Small intestine (tissue), 7 donors: ENCODE measurements at regions not wholly inside any gene's neighbourhood (a gene's known extent, or its start where the extent isn't known, plus 50 kb on each side); places are given as distances from the start of the nearest gene placed in this dataset.

Source experiments
- DNase-seq, 2 donors: peaks; one replicate each; pipeline versions ENCODE4 v3.0.0 to v3.0.0-alpha.2; 2013
- FAIRE-seq: peaks from 2 replicates; lab custom pipeline; 2012; peaks lifted over from hg19 to GRCh38; lab: Jason Lieb, UNC
- H3K27ac ChIP-seq, 3 donors: one replicate each; pipeline ENCODE4 v1.5.1; 2013; ENCODE audit warnings: low read length in 2 of 3, mild to moderate bottlenecking in 2 of 3, control low read depth in 1 of 3, inconsistent platforms in 1 of 3, low read depth in 1 of 3, moderate library complexity in 1 of 3
- H3K27me3 ChIP-seq, 3 donors: one replicate each; pipeline ENCODE4 v1.6.1; 2013; ENCODE audit warnings: low read length in 3 of 3, inconsistent platforms in 1 of 3; ENCODE audit not compliant: control insufficient read depth in 3 of 3, insufficient read depth in 3 of 3
- H3K36me3 ChIP-seq, 3 donors: one replicate each; pipeline ENCODE4 v1.6.1; 2013; ENCODE audit warnings: low read length in 3 of 3, inconsistent platforms in 1 of 3, low read depth in 1 of 3, mild to moderate bottlenecking in 1 of 3, moderate library complexity in 1 of 3; ENCODE audit not compliant: control insufficient read depth in 3 of 3, insufficient read depth in 2 of 3
- H3K4me1 ChIP-seq, 3 donors: one replicate each; pipeline ENCODE4 v1.6.1; 2013; ENCODE audit warnings: low read length in 2 of 3, inconsistent platforms in 1 of 3, low read depth in 1 of 3, mild to moderate bottlenecking in 1 of 3, moderate library complexity in 1 of 3; ENCODE audit not compliant: control insufficient read depth in 3 of 3, insufficient read depth in 2 of 3
- H3K4me3 ChIP-seq, 3 donors: one replicate each; pipeline ENCODE4 v1.5.1; 2013; ENCODE audit warnings: low read length in 3 of 3, control low read depth in 1 of 3, inconsistent platforms in 1 of 3, low read depth in 1 of 3, mild to moderate bottlenecking in 1 of 3, moderate library complexity in 1 of 3
- H3K9me3 ChIP-seq, 2 donors: one replicate each; pipeline ENCODE4 v1.6.1; 2013; ENCODE audit warnings: low read depth in 1 of 2, low read length in 1 of 2; ENCODE audit not compliant: control insufficient read depth in 2 of 2, insufficient read depth in 1 of 2
- WGBS, 3 donors: extraction: QIAGEN DNeasy Blood & Tissue Kit; methylation state at CpG; one replicate each; pipeline ENCODE4 v1.1.7; 2013; 5-methylcytosine and 5-hydroxymethylcytosine counted together
- donor health status: healthy with polysubstance abuse.
- donor health status: control.
- donor health status: control.
- donor health status: Bipolar disorder and iron deficiency.
- donor health status: healthy.

DNA sequence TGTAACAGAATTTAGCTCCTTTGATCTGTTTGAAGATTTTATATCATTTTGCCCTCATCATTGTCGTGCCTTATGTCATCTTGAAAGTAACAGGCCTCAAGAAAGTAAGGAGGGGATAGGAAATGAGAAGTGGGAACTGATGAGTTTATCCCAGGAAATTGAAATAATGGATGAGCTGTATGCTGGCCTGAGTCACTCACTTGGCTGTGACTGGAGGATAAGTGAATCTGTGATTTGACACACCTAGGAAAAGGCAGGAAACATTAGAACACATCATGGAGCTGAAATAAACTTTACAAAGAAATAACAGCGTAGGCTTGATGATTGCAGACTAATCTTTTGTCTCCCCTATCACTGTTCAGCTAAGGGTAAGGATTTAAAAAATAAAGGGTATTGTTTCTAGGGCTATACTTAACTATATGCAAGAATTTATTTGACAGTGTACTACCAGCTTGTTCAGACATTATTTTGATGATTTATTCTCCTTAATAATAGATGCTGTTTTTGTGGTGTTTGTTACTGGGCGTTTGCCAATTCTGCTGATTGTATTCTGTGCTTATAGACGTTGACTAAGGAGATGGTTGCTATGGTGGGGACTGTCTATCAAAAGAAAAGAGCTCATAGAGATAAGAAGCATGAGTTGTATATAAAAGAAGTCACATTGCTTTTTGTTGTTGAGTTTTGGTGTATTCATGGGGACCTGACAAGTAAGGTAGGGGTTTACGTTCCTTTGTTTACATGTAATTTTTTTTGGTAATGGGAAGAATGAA is 105.6 kb upstream of the ROPN1 start:
- H3K4me1 ChIP-seq = peaks cover 0 to under 1% (median 0%) of the 10 kb centered on the region in 3 donors
- 46 to 67% (median 59%) methylated on average over 5 of the region's 5 CpGs for WGBS, 3 donors
- DNase-seq = no peak
- no peak overlapping the region for H3K27ac ChIP-seq
- H3K4me3 ChIP-seq = no peak overlapping the region
- no peaks in the 10 kb centered on the region for H3K36me3 ChIP-seq
- no peaks in the 10 kb centered on the region for H3K9me3 ChIP-seq
- peaks cover 0 to 3% (median 0%) of the 10 kb centered on the region in 3 donors for H3K27me3 ChIP-seq
- FAIRE-seq = no peak

DNA sequence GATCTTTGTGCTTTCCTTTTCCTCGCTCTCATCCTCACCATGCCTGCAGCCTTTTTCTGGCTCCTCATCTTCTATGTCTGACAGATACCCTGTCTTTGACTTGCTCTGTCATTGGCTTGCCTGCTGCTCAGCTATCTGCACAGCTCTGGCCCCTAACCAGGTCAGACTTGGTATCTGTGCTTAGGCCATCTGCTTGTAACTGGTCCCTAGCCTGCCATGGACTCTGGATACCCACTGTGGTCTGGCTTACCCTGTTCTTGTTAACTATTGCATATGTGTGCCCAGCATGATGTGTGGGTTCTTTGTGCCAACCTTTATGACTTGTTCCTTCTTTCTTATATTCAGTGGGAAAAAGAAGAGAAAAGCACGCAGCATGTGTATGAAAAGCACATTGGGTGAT is 109.7 kb upstream of the ROPN1 start:
- no peaks in the 10 kb centered on the region for H3K9me3 ChIP-seq
- no peaks in the 10 kb centered on the region for H3K36me3 ChIP-seq
- no peak for FAIRE-seq
- no peaks in the 10 kb centered on the region for H3K27me3 ChIP-seq
- H3K4me1 ChIP-seq = no peaks in the 10 kb centered on the region
- DNase-seq = no peak
- WGBS, 3 donors = 85 to 95% (median 91%) methylated on average over 2 of the region's 2 CpGs
- no peak overlapping the region for H3K4me3 ChIP-seq
- H3K27ac ChIP-seq = no peak overlapping the region

DNA sequence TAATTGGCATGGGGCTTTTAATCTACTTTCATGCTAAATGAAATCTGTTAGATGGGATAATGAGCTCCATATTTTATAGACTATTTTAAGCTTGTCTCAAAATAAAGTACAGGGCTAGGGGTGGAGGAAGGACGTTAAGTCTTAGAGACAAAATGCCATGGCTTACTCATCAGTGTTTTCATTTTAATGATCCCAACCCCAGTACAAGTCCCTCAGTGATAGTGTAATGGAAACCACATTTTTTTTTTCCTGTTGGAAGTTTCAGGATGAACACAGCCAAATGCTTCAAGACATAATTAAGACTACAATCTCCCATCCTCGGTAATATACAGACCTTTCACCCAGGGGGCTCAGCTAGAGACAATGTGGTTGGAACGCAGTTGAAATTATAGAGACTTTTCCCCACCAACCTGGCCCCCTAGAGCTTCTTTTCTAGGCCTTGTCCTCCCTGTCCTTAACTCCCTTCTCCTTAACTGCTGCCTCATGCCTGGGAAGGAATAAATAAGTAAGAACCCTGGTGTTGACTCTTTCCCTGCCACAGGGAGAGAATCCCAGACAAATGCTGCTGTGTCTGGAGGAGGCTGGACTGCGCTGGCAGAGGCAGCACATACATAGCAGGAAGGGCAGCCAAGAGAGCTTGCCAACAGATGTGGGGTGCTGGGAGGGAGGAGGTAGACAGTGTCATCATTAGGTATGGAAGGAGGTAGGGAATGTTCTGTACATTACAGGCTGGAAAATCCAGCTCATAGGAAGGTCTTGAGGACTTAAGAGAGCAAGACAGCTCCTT is 115.4 kb upstream of the ROPN1 start:
- H3K27me3 ChIP-seq = no peaks in the 10 kb centered on the region
- H3K27ac ChIP-seq = no peak overlapping the region
- H3K4me3 ChIP-seq = no peak overlapping the region
- no peaks in the 10 kb centered on the region for H3K4me1 ChIP-seq
- no peaks in the 10 kb centered on the region for H3K9me3 ChIP-seq
- 70 to 74% (median 71%) methylated on average over 4 of the region's 4 CpGs for WGBS, 3 donors
- FAIRE-seq (no peak), DNase-seq (no peak)
- H3K36me3 ChIP-seq = no peaks in the 10 kb centered on the region

DNA sequence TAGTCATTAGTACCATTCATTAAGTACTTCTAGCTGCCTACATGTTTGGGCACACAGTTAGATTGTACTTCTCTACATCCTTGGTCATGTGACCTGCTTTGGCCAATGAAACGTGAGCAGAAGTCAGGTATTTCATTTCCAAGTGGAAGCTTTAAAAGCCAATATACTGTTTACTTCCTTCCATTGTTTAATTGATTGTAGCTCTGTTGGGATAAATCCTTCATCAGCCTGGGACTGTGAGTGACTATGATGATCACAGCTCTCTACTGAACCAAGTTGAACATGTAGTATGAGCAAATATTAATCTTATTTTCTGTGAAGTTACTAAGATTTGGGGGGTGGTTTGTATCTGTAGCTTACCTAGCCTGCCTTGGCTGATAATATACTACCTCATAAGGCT is 116.5 kb upstream of the ROPN1 start:
- WGBS, 3 donors = 61 to 74% (median 73%) methylated on average over 1 of the region's 1 CpG
- no peak for FAIRE-seq
- H3K27ac ChIP-seq = no peak overlapping the region
- DNase-seq = no peak
- no peaks in the 10 kb centered on the region for H3K9me3 ChIP-seq
- no peaks in the 10 kb centered on the region for H3K27me3 ChIP-seq
- H3K36me3 ChIP-seq = no peaks in the 10 kb centered on the region
- H3K4me3 ChIP-seq = no peak overlapping the region
- H3K4me1 ChIP-seq = no peaks in the 10 kb centered on the region

DNA sequence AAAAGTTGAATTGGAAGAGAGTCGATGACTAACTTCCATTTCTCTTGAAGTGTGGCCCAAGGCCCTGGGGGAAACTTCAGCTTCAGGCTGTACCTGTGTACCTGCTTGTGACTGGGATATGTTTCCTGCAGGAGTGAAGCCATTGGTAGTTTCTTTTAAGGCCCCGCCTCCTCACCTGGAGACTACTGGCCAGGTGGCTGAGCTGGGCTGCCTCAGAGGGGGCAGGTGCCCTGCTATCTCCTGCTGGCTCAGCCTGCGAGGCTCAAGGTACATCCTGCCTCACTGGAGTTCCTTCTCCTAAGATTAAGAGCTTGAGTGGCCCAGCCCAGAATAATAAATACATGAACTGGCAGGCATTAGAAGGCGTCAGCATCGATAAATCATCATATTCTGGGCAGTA is 121.6 kb upstream of the ROPN1 start:
- peaks cover 0 to 3% (median 0%) of the 10 kb centered on the region in 3 donors for H3K27me3 ChIP-seq
- 30 to 73% (median 49%) methylated on average over 5 of the region's 5 CpGs for WGBS, 3 donors
- no peak overlapping the region for H3K27ac ChIP-seq
- no peaks in the 10 kb centered on the region for H3K36me3 ChIP-seq
- no peaks in the 10 kb centered on the region for H3K4me1 ChIP-seq
- peak; percentile 28 to 44 for DNase-seq
- H3K9me3 ChIP-seq = no peaks in the 10 kb centered on the region
- no peak overlapping the region for H3K4me3 ChIP-seq
- no peak for FAIRE-seq

DNA sequence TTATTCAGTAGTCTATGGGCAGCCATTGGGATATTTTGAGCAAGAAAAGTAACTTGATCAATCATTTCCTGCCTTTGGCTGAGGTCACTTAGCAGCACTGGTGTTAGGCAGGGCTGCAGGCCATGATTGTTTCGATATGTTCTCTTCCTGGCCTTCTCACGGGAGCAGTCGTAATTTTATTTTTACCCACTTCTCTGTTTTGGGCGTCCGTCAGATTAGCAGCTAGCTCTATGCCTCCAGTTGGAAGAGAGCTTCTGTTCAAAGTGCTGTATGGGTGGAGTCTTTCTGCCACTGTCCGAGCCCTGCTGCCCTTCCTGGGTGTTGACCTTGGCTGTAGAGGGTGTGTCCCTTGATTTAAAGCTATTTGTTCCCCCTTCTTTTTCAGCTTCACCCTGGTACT is 123.4 kb upstream of the ROPN1 start:
- FAIRE-seq = no peak
- Histone ChIP-seq H3K36me3 (no peaks in the 10 kb centered on the region), H3K4me3 (no peak overlapping the region), H3K27ac (no peak overlapping the region), H3K4me1 (no peaks in the 10 kb centered on the region), H3K27me3 (peaks cover 0 to 3% (median 0%) of the 10 kb centered on the region in 3 donors), H3K9me3 (no peaks in the 10 kb centered on the region)
- no peak for DNase-seq
- 65 to 74% (median 66%) methylated on average over 6 of the region's 6 CpGs for WGBS, 3 donors

DNA sequence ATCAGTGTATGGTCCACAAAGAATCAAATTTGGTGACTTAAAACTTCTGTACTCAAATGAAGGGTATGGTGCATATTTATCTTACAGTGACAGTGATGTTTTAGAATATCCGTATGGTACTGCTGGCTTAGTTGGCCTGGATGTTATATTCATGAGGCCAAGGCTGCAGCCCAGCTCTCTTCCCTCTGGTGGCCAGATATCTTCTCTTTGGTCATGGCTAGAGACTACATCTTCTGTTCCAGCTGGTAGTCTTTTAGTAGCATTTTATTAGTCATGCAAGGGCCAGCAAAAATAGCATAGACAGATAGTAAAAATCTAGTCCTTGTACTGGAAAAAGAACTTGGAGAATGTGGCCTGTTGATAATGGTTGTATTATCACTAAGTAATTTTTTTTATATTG is 124.0 kb upstream of the ROPN1 start:
- no peak for FAIRE-seq
- 77 to 93% (median 91%) methylated on average over 1 of the region's 1 CpG for WGBS, 3 donors
- no peaks in the 10 kb centered on the region for H3K9me3 ChIP-seq
- no peak overlapping the region for H3K4me3 ChIP-seq
- no peaks in the 10 kb centered on the region for H3K36me3 ChIP-seq
- H3K4me1 ChIP-seq = no peaks in the 10 kb centered on the region
- no peak overlapping the region for H3K27ac ChIP-seq
- H3K27me3 ChIP-seq = peaks cover 0 to 3% (median 0%) of the 10 kb centered on the region in 3 donors
- DNase-seq = no peak

DNA sequence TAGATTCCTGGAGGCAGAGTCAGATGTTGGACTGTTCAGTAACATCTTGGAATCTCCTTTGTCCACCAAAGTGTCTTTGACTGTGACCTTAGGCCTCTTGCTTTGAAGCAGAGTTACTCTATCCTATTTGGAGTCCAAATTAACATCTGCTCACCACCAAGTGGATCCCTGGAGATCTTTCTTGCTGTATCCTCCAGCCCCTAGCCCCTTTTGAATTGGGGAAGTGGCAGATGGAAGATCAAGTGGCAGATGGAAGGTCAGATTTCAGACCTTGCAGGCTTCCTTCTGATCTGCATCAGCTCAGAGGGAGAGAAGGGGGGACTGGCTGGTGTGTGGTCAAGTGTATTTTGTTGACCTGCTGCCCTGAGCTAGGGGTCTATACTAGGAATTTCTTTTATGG is 125.0 kb upstream of the ROPN1 start:
- Histone ChIP-seq H3K9me3 (no peaks in the 10 kb centered on the region), H3K27ac (no peak overlapping the region), H3K36me3 (no peaks in the 10 kb centered on the region), H3K27me3 (peaks cover 0 to 3% (median 0%) of the 10 kb centered on the region in 3 donors), H3K4me1 (peaks cover 0 to 5% (median 0%) of the 10 kb centered on the region in 3 donors), H3K4me3 (no peak overlapping the region)
- no peak for FAIRE-seq
- DNase-seq = no peak
